ENCODE measurements at regions not wholly inside any gene's neighbourhood (a gene's known extent, or its start where the extent isn't known, plus 50 kb on each side); places are given as distances from the start of the nearest gene placed in this dataset.

DNA sequence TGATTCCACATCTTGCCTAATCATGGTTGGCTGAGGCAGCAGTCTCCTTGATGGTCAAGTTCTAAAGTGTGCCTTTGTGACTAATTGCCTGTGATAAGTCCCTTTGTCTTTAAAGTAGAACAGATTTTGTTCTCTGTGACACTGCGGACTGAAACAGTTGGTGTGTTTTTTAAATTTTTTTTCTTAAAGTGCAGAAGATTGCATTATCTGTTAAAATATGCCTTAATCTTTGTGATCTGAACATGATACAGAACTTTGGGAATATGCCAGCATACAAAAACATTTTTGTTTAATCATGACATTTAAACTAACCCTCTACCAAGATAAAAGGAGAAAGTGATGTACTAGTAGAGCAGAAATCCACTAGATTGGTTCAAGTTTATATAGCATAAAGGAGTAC lies 1260.6 kb upstream of the ADGRL2 start:
- TF ChIP-seq, protein P1, sequence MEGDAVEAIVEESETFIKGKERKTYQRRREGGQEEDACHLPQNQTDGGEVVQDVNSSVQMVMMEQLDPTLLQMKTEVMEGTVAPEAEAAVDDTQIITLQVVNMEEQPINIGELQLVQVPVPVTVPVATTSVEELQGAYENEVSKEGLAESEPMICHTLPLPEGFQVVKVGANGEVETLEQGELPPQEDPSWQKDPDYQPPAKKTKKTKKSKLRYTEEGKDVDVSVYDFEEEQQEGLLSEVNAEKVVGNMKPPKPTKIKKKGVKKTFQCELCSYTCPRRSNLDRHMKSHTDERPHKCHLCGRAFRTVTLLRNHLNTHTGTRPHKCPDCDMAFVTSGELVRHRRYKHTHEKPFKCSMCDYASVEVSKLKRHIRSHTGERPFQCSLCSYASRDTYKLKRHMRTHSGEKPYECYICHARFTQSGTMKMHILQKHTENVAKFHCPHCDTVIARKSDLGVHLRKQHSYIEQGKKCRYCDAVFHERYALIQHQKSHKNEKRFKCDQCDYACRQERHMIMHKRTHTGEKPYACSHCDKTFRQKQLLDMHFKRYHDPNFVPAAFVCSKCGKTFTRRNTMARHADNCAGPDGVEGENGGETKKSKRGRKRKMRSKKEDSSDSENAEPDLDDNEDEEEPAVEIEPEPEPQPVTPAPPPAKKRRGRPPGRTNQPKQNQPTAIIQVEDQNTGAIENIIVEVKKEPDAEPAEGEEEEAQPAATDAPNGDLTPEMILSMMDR (IDR thresholded peaks at IDR 0.05; ENCODE audit: poor library complexity, severe bottlenecking) = no peak
- TF ChIP-seq, protein P2, sequence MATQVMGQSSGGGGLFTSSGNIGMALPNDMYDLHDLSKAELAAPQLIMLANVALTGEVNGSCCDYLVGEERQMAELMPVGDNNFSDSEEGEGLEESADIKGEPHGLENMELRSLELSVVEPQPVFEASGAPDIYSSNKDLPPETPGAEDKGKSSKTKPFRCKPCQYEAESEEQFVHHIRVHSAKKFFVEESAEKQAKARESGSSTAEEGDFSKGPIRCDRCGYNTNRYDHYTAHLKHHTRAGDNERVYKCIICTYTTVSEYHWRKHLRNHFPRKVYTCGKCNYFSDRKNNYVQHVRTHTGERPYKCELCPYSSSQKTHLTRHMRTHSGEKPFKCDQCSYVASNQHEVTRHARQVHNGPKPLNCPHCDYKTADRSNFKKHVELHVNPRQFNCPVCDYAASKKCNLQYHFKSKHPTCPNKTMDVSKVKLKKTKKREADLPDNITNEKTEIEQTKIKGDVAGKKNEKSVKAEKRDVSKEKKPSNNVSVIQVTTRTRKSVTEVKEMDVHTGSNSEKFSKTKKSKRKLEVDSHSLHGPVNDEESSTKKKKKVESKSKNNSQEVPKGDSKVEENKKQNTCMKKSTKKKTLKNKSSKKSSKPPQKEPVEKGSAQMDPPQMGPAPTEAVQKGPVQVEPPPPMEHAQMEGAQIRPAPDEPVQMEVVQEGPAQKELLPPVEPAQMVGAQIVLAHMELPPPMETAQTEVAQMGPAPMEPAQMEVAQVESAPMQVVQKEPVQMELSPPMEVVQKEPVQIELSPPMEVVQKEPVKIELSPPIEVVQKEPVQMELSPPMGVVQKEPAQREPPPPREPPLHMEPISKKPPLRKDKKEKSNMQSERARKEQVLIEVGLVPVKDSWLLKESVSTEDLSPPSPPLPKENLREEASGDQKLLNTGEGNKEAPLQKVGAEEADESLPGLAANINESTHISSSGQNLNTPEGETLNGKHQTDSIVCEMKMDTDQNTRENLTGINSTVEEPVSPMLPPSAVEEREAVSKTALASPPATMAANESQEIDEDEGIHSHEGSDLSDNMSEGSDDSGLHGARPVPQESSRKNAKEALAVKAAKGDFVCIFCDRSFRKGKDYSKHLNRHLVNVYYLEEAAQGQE (IDR thresholded peaks at IDR 0.05; ENCODE audit: borderline replicate concordance) = no peak
- TF ChIP-seq EZH2 (IDR thresholded peaks at IDR 0.05; ENCODE audit: borderline replicate concordance, insufficient read depth, low read length, poor library complexity, severe bottlenecking) = no peak
- no peak for TF ChIP-seq SMC3 (conservative IDR thresholded peaks at IDR 0.05; ENCODE audit: poor library complexity)
- TF ChIP-seq POLR2AphosphoS5 (IDR thresholded peaks at IDR 0.05) = no peak
- no peak for TF ChIP-seq TAF1 (IDR thresholded peaks at IDR 0.05; ENCODE audit: low read depth)

Measured in neural cell (in vitro differentiated cells).